Astrocyte (in vitro differentiated cells and primary cell): ENCODE measurements at regions not wholly inside any gene's neighbourhood (a gene's known extent, or its start where the extent isn't known, plus 50 kb on each side); places are given as distances from the start of the nearest gene placed in this dataset.

Experiments used
- EZH2 ChIP-seq: IDR thresholded peaks from 2 replicates; pipeline ENCODE4 v1.6.1; 2012; ENCODE audit warnings: mild to moderate bottlenecking, low read length, inconsistent platforms; ENCODE audit not compliant: insufficient read depth
- TF ChIP-seq, protein P1 (sequence below): IDR thresholded peaks from 2 replicates; pipeline ENCODE4 v1.5.1; 2011; ENCODE audit warnings: low read depth, mild to moderate bottlenecking, inconsistent platforms, low read length, moderate library complexity; ENCODE audit not compliant: insufficient read depth

DNA sequence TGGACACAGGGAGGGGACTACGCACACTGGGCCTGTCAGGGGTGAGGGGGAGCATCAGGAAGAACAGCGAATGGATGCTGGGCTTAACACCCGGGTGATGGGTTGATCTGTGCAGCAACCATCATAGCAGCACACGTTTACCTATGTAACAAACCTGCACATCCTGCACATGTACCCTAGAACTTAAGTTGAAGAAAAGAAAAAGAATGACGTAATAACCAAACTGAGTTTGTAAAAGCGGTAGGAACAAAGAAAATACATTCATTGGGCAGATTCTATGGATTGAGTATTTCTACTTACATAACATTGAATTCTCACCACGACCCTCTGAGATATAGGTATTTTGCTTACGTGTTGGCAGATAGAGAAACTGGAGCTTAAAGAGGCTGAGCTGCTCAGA is 468.4 kb downstream of the TTLL7 start:
- TF ChIP-seq, protein P1, sequence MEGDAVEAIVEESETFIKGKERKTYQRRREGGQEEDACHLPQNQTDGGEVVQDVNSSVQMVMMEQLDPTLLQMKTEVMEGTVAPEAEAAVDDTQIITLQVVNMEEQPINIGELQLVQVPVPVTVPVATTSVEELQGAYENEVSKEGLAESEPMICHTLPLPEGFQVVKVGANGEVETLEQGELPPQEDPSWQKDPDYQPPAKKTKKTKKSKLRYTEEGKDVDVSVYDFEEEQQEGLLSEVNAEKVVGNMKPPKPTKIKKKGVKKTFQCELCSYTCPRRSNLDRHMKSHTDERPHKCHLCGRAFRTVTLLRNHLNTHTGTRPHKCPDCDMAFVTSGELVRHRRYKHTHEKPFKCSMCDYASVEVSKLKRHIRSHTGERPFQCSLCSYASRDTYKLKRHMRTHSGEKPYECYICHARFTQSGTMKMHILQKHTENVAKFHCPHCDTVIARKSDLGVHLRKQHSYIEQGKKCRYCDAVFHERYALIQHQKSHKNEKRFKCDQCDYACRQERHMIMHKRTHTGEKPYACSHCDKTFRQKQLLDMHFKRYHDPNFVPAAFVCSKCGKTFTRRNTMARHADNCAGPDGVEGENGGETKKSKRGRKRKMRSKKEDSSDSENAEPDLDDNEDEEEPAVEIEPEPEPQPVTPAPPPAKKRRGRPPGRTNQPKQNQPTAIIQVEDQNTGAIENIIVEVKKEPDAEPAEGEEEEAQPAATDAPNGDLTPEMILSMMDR: no peak
- no peak for TF ChIP-seq EZH2
